K562 (cell line): ENCODE measurements at regions not wholly inside any gene's neighbourhood (a gene's known extent, or its start where the extent isn't known, plus 50 kb on each side); places are given as distances from the start of the nearest gene placed in this dataset.

ENCODE experiments used
- ATAC-seq: fragments of 200-7000 bp; cut with Tn5 transposase; 3 replicates; pipeline ENCODE4 v1.9.1; 2020; ENCODE audit warnings: moderate library complexity
- BruUV-seq: library from RNA; stranded (reverse); fragments of 400-500 nt; replicated peaks from 2 replicates; lab custom pipeline; 2021; lab: Mats Ljungman, UMichigan
- CTCF ChIA-PET: fragments of 300-600 bp; formaldehyde crosslinking; extraction: SDS; loops from one replicate; lab custom pipeline; 2021; ENCODE audit warnings: low intra/inter-chr PET ratio; lab: Yijun Ruan, JAX
- POLR2A ChIA-PET: fragments of 300-600, 350-650 bp; sonication (Branson Sonifier 250); formaldehyde crosslinking; extraction: SDS; loops from one replicate; lab custom pipeline; 2021; ENCODE audit warnings: antibody characterized with exemption, inconsistent platforms; lab: Yijun Ruan, JAX
- DNase-seq, 4 experiments: peaks; one replicate each; pipeline versions ENCODE4 v3.0.0 to v3.0.0-alpha.2; 2011 to 2018; ENCODE audit warnings: low spot score in 3 of 4, mixed read lengths in 3 of 4; ENCODE audit errors: extremely low read depth in 1 of 4
- FAIRE-seq: peaks from 2 replicates; lab custom pipeline; 2011; peaks lifted over from hg19 to GRCh38; lab: Jason Lieb, UNC
- H2AFZ ChIP-seq: 2 replicates; pipeline ENCODE4 v1.6.0; 2011; ENCODE audit warnings: low read depth, low read length, control low read depth, inconsistent platforms
- H3K27ac ChIP-seq: fragments of 200-600 bp; 3 replicates; pipeline ENCODE4 v1.8.0; 2011; ENCODE audit warnings: low read depth, mild to moderate bottlenecking, control low read depth, inconsistent platforms, low read length, moderate library complexity, mixed read lengths; ENCODE audit errors: extremely low read depth
- H3K27me3 ChIP-seq, 2 experiments: fragments of 300-600 bp in 1 of 2; 2 replicates in 1 of 2; 3 replicates in 1 of 2; pipeline versions ENCODE4 v1.6.0 to v1.8.0; 2011; ENCODE audit warnings: inconsistent platforms in 2 of 2, low read length in 2 of 2, mild to moderate bottlenecking in 1 of 2, mixed read lengths in 1 of 2, moderate library complexity in 1 of 2; ENCODE audit not compliant: control insufficient read depth in 2 of 2, insufficient read depth in 2 of 2
- H3K36me3 ChIP-seq: fragments of 300-600 bp; 3 replicates; pipeline ENCODE4 v1.8.0; 2011; ENCODE audit warnings: mild to moderate bottlenecking, low read length, inconsistent platforms; ENCODE audit not compliant: control insufficient read depth, insufficient read depth
- H3K4me1 ChIP-seq, 2 experiments: fragments of 200-600 bp in 1 of 2; replicated peaks in 1 of 2; 2 replicates in 1 of 2; 3 replicates in 1 of 2; pipeline versions ENCODE4 v1.5.1 to v1.8.0; 2011; ENCODE audit warnings: inconsistent platforms in 2 of 2, low read length in 2 of 2, mild to moderate bottlenecking in 1 of 2, mixed read lengths in 1 of 2, moderate library complexity in 1 of 2; ENCODE audit not compliant: control insufficient read depth in 2 of 2, insufficient read depth in 2 of 2
- H3K4me2 ChIP-seq: 2 replicates; pipeline ENCODE4 v1.6.1; 2011; ENCODE audit warnings: low read length, control low read depth, inconsistent platforms, mixed read lengths; ENCODE audit not compliant: insufficient read depth
- H3K4me3 ChIP-seq: fragments of 200-600 bp; sonication (generic), shearing (Covaris generic); 2 replicates; pipeline ENCODE4 v1.5.1; 2016; ENCODE audit warnings: control low read depth, inconsistent platforms
- H3K79me2 ChIP-seq: fragments of 200-600 bp; 3 replicates; pipeline ENCODE4 v1.8.0; 2011; ENCODE audit warnings: low read length, inconsistent platforms; ENCODE audit not compliant: control insufficient read depth, insufficient read depth
- H3K9ac ChIP-seq, 2 experiments: 2 replicates each; pipeline versions ENCODE4 v1.6.0 to v1.6.1; 2011; ENCODE audit warnings: low read depth in 2 of 2, low read length in 2 of 2, control low read depth in 1 of 2, inconsistent platforms in 1 of 2, mild to moderate bottlenecking in 1 of 2, mixed read lengths in 1 of 2; ENCODE audit not compliant: insufficient read depth in 1 of 2
- H3K9me1 ChIP-seq: one replicate; pipeline ENCODE4 v1.6.0; 2011; ENCODE audit warnings: inconsistent platforms, mild to moderate bottlenecking, low read length, moderate library complexity; ENCODE audit not compliant: control insufficient read depth, insufficient read depth
- H3K9me3 ChIP-seq: replicated peaks from 2 replicates; pipeline ENCODE4 v1.5.1; 2011; ENCODE audit warnings: low read depth, low read length, inconsistent platforms; ENCODE audit not compliant: control insufficient read depth, insufficient read depth
- H4K20me1 ChIP-seq: replicated peaks from 2 replicates; pipeline ENCODE4 v1.6.1; 2011; ENCODE audit warnings: low read length, inconsistent platforms, mixed read lengths; ENCODE audit not compliant: control insufficient read depth, insufficient read depth
- AFF1 ChIP-seq, 2 experiments: fragments of 450-650 bp; IDR thresholded peaks; 2 replicates each; pipeline ENCODE4 v1.6.1; 2018; ENCODE audit warnings: mild to moderate bottlenecking in 2 of 2, low read depth in 1 of 2; ENCODE audit not compliant: partially characterized antibody in 2 of 2
- ERF ChIP-seq: fragments of 450-650 bp; formaldehyde crosslinking; IDR thresholded peaks from 2 replicates; pipeline ENCODE4 v1.4.0; 2020; ENCODE audit warnings: mild to moderate bottlenecking, mixed read lengths
- ESRRB ChIP-seq: fragments of 250-450 bp; sonication (Bioruptor Pico); IDR thresholded peaks from 2 replicates; pipeline ENCODE4 v1.5.0; 2020; ENCODE audit warnings: mild to moderate bottlenecking, moderate library complexity, borderline replicate concordance
- GTF3C2 ChIP-seq: IDR thresholded peaks from 3 replicates; pipeline ENCODE4 v1.6.1; 2011; ENCODE audit warnings: borderline replicate concordance, mild to moderate bottlenecking, moderate library complexity; ENCODE audit not compliant: insufficient read length; ENCODE audit errors: extremely low read depth
- HBP1 ChIP-seq: fragments of 450-650 bp; formaldehyde crosslinking; IDR thresholded peaks from 2 replicates; pipeline ENCODE4 v1.4.0; 2022; ENCODE audit warnings: missing genetic modification characterization
- KAT8 ChIP-seq: fragments of 450-650 bp; IDR thresholded peaks from 2 replicates; pipeline ENCODE4 v1.6.1; 2016; ENCODE audit warnings: low read depth, mild to moderate bottlenecking
- MYNN ChIP-seq, 2 experiments: sonication (generic); formaldehyde crosslinking in 1 of 2; IDR thresholded peaks; 2 replicates each; pipeline versions ENCODE4 v1.5.0 to v1.6.1; 2016 to 2020; ENCODE audit warnings: antibody characterized with exemption in 1 of 2, missing genetic modification reagents in 1 of 2
- NUFIP1 ChIP-seq: fragments of 450-650 bp; IDR thresholded peaks from 2 replicates; pipeline ENCODE4 v1.6.1; 2018; ENCODE audit not compliant: partially characterized antibody
- SMARCA4 ChIP-seq: fragments of 450-650 bp; IDR thresholded peaks from 2 replicates; pipeline ENCODE4 v1.6.1; 2016
- TEAD4 ChIP-seq, 2 experiments: sonication (generic) in 1 of 2; formaldehyde crosslinking in 1 of 2; IDR thresholded peaks; 2 replicates each; pipeline versions ENCODE4 v1.6.1 to v1.8.0; 2012 to 2022; ENCODE audit warnings: borderline replicate concordance in 1 of 2, inconsistent platforms in 1 of 2, low read length in 1 of 2, mild to moderate bottlenecking in 1 of 2, missing genetic modification reagents in 1 of 2
- ZNF347 ChIP-seq: fragments of 450-650 bp; formaldehyde crosslinking; IDR thresholded peaks from 2 replicates; pipeline ENCODE4 v1.4.0; 2020; ENCODE audit warnings: low read depth, mild to moderate bottlenecking, moderate library complexity
- ZNF586 ChIP-seq: fragments of 450-650 bp; formaldehyde crosslinking; conservative IDR thresholded peaks from 2 replicates; pipeline ENCODE4 v1.4.0; 2020; ENCODE audit warnings: mild to moderate bottlenecking, moderate library complexity
- ZNF655 ChIP-seq: fragments of 250-450 bp; sonication (Bioruptor Pico); IDR thresholded peaks from 2 replicates; pipeline ENCODE4 v1.5.0; 2021
- WGBS: fragments of 100-300 bp; shearing (Covaris generic); methylation state at CpG from one replicate; pipeline ENCODE4 v1.1.6; 2016; ENCODE audit warnings: low coverage, mixed read lengths; ENCODE audit not compliant: insufficient coverage; ENCODE audit errors: missing lambda C conversion rate; 5-methylcytosine and 5-hydroxymethylcytosine counted together
- in situ Hi-C: fragments of 300-500 bp; cut with MboI; formaldehyde crosslinking; loops from 4 replicates; pipeline ENCODE4 v1.15.0; 2018; ENCODE audit warnings: inconsistent platforms, mixed read lengths
- intact Hi-C: fragments of 100-400 bp; cut with micrococcal nuclease; formaldehyde crosslinking; loops from 2 replicates; pipeline ENCODE4 v1.14.2; 2022

GRCh38 chr16:20203272-20203671, 124.0 kb downstream of the GP2 start:
- FAIRE-seq (no peak), ATAC-seq (no peak), DNase-seq (no peak)
- Histone ChIP-seq H3K9ac (no peak overlapping the region), H3K79me2 (no peaks in the 10 kb centered on the region), H3K27me3 (peaks cover 0 to 9% of the 10 kb centered on the region in 2 experiments; a peak in 2 of 5 replicates), H3K4me2 (no peak overlapping the region), H4K20me1 (no peaks in the 10 kb centered on the region), H3K27ac (no peak overlapping the region), H3K9me1 (no peaks in the 10 kb centered on the region), H3K4me3 (no peak overlapping the region), H3K36me3 (no peaks in the 10 kb centered on the region), H2AFZ (no peak overlapping the region), H3K9me3 (no peaks in the 10 kb centered on the region), H3K4me1 (no peaks in the 10 kb centered on the region)
- intact Hi-C loops (no loop called here), in situ Hi-C loops (no loop called here)
- ChIA-PET CTCF (no interaction called here), POLR2A (no interaction called here)
- no TSS peak for BruUV-seq
- WGBS = 0% methylated on average over 6 of the region's 6 CpGs
- no peak for TF ChIP-seq ESRRB (CRISPR knock-in tag)
- TF ChIP-seq NUFIP1 = no peak
- no peak for TF ChIP-seq ERF (CRISPR knock-in tag)
- no peak for TF ChIP-seq AFF1 (IDR thresholded peaks at IDR 0.05; ENCODE audit: low read depth in 1 of 2, partially characterized antibody in 2 of 2)
- no peak for TF ChIP-seq SMARCA4
- TF ChIP-seq KAT8 = no peak
- TF ChIP-seq MYNN (IDR thresholded peaks at IDR 0.05) = no peak
- TF ChIP-seq MYNN (CRISPR knock-in tag; IDR thresholded peaks at IDR 0.05) = no peak
- TF ChIP-seq ZNF347 = no peak
- TF ChIP-seq HBP1 = no peak
- TF ChIP-seq GTF3C2 = no peak
- no peak for TF ChIP-seq TEAD4 (IDR thresholded peaks at IDR 0.05; ENCODE audit: low read length)
- TF ChIP-seq TEAD4 (CRISPR knock-in tag; IDR thresholded peaks at IDR 0.05; ENCODE audit: borderline replicate concordance) = no peak
- no peak for TF ChIP-seq ZNF655 (CRISPR knock-in tag)
- no peak for TF ChIP-seq ZNF586 (CRISPR knock-in tag)
